AG08396 (cell line): ENCODE measurements at regions not wholly inside any gene's neighbourhood (a gene's known extent, or its start where the extent isn't known, plus 50 kb on each side); places are given as distances from the start of the nearest gene placed in this dataset.
"Not testable (repeated sequence)": the region's sequence is repeated elsewhere in the genome, so short reads cannot be mapped to it uniquely, and the experiment has no call there.

Experiments used
- DNase-seq: peaks from one replicate; pipeline ENCODE4 v3.0.0; 2012; ENCODE audit warnings: low spot score, mixed read lengths

DNA sequence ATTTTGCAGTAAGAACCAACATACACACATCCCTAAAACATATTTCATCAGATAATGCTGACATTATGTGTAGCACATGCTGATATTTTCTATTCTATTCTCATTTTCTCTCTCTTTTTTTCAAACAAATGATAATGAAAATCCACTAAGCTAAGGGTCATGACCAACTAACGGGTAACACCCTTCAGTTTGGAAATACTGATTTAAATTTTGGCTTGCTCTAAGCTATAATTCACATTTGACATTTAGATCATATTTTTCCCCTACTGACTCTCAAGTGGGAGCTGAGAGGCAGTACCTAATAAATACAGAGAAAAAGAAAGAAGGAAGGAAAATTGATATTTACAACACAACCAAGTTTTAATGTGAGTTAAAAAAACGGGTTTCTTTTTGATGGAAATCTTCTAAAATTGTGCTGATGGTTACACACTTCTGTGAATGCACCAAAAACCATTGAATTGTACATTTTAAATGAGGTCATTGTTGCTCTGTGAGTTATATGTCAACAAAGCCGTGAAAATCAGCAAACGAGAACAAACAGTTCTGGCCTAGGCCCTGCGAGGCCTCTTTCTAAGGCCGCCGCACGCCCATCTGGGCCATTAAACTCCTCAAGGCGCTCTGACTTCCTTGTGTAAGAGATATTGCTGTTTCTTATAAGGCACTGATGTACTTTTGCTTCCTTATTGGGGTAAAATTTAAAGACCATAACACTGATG is 124.2 kb downstream of the GALR1 start:
- no peak for DNase-seq

DNA sequence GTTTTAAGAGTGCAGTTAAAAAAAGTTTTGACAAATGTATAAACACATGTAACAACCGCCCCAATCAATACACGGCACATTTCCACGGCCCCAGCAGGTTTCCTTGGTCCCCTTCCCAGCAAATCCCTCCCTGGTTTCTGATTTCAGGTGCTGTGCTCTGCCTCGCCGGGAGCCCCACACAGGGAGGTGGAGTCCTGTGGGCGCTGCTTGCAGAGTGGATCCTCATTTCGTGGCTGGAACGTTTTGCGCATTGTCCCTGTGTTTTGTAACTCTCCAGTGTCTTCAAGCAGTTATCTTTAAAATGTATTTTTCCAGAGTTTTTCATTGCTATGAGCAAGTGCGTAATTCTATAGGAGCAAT is 124.8 kb downstream of the GALR1 start:
- no peak for DNase-seq

DNA sequence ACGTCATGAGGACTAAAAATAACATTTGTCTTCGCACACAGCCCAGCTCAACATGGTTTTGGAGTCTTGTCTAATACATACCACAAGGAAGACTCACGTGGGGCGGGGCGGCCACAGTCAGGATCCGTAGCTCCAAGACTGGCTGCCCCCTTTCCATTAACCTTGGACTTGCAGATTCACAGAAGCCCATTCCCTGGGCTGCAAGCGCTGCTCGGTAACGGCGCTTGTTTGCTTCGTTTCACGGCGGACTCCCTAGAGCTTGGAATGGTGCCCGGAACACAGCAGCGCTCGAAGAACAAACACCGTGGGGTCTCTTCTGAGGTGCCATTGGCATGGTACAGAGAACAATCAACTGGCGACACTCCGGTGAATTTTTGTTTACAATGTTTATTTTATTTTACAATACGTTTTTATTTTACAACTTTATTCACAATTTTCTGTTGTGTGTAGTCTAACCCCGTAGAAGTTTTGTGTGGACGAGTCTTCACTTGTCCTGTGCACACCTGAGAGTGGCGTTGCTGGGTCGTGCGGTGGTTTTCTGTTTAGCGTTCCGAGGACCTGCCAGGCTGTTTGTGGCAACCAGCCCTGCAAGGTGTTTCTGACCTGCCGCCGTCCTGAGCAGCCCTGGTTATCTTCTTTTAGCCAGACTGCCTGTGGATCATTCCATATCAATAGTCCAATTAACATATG is 126.5 kb downstream of the GALR1 start:
- no peak for DNase-seq

DNA sequence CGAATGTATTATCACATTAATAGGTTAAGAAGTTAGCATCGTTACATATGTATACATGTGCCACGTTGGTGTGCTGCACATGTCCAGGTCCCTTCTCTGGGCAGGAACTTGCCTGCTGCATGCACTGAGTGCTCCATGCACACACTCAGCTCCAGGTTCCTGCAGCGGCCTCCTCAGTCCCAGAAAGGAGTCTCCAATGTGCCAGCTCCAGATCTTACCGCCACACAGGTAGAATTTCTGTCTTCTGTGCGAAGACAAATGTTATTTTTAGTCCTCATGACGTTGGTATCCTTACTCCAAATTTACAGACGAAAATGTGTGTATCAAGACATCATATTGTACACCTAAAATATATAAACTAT is 127.1 kb downstream of the GALR1 start:
- no peak for DNase-seq

GRCh38 chr18:77377813-77378212 is 128.2 kb downstream of the GALR1 start:
- no peak for DNase-seq

- no peak for DNase-seq
Measured at GRCh38 chr18:77379976-77380509, 130.4 kb downstream of the GALR1 start.

DNA sequence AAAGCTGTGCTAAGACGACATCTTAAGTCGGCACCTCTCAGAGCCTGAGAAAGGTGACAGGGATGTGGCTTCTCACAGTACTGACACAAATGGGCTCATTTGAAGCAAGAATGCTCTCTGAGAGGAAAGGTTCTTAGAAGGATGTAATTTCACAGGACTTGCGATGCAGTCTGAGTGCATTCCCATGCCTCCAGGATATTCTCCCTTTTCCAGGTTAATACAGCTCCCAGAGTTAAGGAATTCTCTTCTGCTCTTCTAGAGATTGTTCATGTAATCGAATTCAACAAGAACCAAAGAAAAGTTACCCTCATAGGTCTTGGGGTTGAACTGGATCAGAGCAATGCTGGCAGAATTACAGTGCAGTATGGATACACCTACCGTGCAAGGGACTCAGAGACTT is 131.0 kb downstream of the GALR1 start:
- no peak for DNase-seq

- no peak for DNase-seq
Measured at GRCh38 chr18:77392321-77392720, 142.7 kb downstream of the GALR1 start.

DNA sequence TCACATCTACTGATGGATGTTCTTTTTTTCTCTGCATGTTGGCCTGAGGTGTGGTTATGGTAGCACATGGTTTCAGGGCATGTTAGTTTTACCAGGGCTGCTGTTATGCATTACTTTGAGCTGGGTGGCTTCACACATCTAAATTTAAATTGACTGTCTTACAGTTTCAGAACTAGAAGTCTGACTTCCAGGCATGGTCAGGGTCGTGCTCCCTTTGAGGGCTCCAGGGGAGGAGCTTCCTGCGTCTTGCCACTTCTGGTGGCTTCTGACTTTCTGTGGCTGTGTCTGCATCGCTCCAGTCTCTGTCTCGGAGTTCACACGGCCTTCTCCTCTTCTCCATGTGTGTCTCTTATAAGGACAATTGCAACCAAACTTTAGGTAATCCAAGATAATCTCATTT is 143.9 kb downstream of the GALR1 start:
- no peak for DNase-seq

- DNase-seq, result no peak
Measured at GRCh38 chr18:77395953-77396352, 146.3 kb downstream of the GALR1 start.

DNA sequence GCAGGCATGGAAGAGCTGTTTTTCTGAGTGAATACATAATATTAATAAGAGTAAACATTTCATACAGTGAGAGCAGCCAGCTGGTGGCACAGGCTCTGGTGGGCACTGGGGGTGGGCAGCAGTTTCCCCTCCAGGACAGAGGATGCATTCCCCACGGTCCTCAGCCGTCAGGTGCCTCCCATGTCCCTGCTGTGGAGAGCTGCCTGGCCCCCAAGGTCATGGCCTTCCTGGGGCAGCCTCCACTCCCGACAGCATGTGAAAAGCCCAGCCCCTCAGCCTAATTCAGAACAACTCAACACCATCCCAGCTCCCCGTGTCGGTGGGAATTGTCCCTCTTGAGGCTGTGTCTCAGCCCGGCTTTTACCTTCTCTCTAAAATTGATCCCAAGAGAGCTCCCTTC is 147.4 kb downstream of the GALR1 start:
- no peak for DNase-seq

- DNase-seq, result no peak
Measured at GRCh38 chr18:77397617-77398016, 148.0 kb downstream of the GALR1 start.

DNA sequence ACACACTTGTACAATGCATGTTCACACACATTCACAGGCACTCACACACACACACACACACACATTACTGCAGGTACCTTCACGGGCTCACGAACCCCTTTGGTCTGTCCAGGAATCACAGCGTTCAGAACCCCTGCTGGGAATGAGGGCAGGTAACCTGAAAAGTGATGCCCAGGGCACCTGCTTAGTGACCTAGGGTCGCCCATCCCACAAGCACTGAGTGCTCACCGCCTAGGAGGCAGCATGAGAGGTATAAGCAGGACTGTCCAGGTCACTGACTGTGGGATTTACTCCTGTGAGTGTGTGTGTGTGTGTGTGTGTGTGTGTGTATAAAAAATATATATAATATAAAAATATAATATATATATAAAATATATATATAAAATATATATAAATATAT is 150.9 kb downstream of the GALR1 start:
- no peak for DNase-seq

- no peak for DNase-seq
Measured at GRCh38 chr18:77401173-77401572, 151.5 kb downstream of the GALR1 start.

- no peak for DNase-seq
Measured at GRCh38 chr18:77403969-77404535, 154.4 kb downstream of the GALR1 start.

GRCh38 chr18:77405096-77405495 is 155.4 kb downstream of the GALR1 start:
- no peak for DNase-seq

DNA sequence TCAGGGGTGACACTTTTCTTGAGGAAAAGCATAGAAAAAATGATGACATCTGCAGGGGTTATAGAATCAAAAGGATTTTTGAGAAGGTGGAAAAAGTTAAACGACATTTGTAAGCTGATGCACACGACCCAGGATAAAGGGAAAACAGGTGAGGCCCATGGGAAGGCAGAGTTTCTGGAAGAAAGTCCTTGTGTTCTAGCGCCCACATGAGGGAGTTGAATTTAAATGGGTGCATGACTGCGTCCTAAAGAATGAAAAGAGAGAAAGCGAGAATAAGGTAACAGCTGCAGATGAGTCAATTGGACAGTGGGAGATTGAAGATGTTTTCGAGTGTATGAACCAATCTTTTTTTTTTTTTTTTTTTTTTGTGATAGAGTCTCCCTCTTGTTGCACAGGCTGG is 158.1 kb downstream of the GALR1 start:
- DNase-seq, result no peak

DNA sequence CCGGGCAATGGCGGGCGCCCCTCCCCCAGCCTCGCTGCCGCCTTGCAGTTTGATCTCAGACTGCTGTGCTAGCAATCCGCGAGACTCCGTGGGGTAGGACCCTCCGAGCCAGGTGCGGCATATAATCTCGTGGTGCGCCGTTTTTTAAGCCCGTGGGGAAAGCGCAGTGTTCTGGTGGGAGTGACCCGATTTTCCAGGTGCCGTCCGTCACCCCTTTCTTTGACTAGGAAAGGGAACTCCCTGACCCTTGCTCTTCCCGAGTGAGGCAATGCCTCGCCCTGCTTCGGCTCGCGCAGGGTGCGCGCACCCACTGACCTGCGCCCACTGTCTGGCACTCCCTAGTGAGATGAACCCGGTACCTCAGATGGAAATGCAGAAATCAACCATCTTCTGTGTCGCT is 171.9 kb downstream of the GALR1 start:
- DNase-seq, result not testable (repeated sequence)

DNA sequence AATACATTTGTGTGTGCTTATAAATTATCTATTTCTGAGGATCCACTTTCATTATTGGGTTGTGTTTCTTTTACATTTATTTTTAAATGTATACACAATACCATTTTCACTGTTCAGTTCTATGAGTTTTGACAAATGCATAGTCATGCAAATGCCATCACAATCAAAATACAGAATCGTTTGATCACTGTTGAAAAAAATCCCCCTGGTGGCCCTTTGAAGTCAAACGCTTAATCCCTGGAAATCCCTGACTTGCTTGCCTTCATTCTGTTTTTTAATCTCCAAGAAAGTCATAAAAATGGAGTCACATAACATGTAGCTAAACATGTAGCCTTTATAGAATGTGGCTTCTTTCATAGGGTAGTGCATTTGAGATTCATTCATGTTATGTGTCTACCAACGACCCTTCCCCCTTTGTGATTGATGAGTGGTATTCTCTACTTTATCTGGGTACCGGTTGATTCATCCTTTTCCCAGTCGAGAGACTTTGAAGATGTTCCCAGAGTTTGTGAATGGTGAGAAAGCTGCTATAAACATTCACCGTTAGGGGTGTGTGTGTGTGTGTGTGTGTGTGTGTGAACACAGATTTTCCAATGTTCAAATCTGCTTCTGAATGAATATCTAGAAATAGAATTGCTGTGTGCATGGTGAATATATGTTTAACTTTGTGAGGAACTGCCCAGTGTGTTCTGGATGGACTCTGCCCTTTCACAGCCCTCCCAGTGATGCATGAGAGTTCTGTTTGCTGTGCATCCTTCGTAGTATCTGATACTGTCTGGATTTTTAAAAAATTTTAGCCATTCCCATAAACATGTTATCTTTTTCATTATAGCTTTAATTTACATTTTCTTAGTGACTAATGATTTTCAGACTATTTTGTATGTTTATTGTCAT is 173.6 kb downstream of the GALR1 start:
- DNase-seq, result no peak

DNA sequence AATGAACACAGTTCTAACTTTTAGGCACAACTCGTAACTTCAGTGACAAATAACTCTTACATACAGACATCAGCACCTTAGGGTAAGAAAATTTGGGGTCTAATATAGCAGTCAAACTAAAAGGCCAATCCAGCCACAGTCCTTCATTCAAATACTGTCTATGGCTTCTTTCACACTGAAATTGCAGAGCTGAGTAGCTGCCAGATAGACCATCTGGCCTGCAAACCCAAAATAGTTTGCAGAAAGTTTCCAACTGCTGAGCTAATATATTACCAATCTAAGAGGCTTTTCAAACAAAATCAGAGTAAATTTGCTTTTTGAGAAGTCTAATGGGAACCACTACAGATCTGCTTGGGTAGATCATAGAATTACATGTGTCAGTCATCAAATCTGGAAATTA is 183.4 kb downstream of the GALR1 start:
- no peak for DNase-seq

- no peak for DNase-seq
Measured at GRCh38 chr18:77439888-77440287, 190.2 kb downstream of the GALR1 start.

- no peak for DNase-seq
Measured at GRCh38 chr18:77442393-77442792, 192.7 kb downstream of the GALR1 start.
